ENCODE measurements at regions not wholly inside any gene's neighbourhood (a gene's known extent, or its start where the extent isn't known, plus 50 kb on each side); places are given as distances from the start of the nearest gene placed in this dataset.

- Histone ChIP-seq H3K36me3 (ENCODE audit: control insufficient read depth, insufficient read depth, low read length) (no peaks in the 10 kb centered on the region), H3K4me3 (ENCODE audit: low read depth in 2 of 2, low read length in 2 of 2) (no peak overlapping the region), H3K9me3 (ENCODE audit: control insufficient read depth, insufficient read depth, low read depth, low read length) (no peaks in the 10 kb centered on the region), H3K4me1 (ENCODE audit: control insufficient read depth, insufficient read depth, low read length) (no peaks in the 10 kb centered on the region), H3K27me3 (ENCODE audit: control insufficient read depth, insufficient read depth, low read length) (no peaks in the 10 kb centered on the region), H3K27ac (ENCODE audit: low read length) (no peak overlapping the region)
- CTCF ChIA-PET, result no interaction called here
- no peak for ATAC-seq
- in situ Hi-C loops (cut with HindIII; ENCODE audit: low pct_unique_long_range_greater_than_20kb, low sequenced_read_pairs), result no loop called here
- intact Hi-C loops (cut with micrococcal nuclease; ENCODE audit: unreplicated experiment), result no loop called here
- POLR2A ChIA-PET, result no interaction called here
- DNase-seq (ENCODE audit: low read depth, low spot score), result no peak
- no TSS peak for BruUV-seq (replicated peaks)
- TF ChIP-seq SIN3A (IDR thresholded peaks at IDR 0.05; ENCODE audit: borderline replicate concordance, insufficient read depth, low read depth, low read length) (no peak), POLR2AphosphoS5 (IDR thresholded peaks at IDR 0.05; ENCODE audit: low read depth, low read length) (no peak), TCF7L2 (IDR thresholded peaks at IDR 0.05; ENCODE audit: low read depth, low read length) (no peak)
- TF ChIP-seq, protein P1, sequence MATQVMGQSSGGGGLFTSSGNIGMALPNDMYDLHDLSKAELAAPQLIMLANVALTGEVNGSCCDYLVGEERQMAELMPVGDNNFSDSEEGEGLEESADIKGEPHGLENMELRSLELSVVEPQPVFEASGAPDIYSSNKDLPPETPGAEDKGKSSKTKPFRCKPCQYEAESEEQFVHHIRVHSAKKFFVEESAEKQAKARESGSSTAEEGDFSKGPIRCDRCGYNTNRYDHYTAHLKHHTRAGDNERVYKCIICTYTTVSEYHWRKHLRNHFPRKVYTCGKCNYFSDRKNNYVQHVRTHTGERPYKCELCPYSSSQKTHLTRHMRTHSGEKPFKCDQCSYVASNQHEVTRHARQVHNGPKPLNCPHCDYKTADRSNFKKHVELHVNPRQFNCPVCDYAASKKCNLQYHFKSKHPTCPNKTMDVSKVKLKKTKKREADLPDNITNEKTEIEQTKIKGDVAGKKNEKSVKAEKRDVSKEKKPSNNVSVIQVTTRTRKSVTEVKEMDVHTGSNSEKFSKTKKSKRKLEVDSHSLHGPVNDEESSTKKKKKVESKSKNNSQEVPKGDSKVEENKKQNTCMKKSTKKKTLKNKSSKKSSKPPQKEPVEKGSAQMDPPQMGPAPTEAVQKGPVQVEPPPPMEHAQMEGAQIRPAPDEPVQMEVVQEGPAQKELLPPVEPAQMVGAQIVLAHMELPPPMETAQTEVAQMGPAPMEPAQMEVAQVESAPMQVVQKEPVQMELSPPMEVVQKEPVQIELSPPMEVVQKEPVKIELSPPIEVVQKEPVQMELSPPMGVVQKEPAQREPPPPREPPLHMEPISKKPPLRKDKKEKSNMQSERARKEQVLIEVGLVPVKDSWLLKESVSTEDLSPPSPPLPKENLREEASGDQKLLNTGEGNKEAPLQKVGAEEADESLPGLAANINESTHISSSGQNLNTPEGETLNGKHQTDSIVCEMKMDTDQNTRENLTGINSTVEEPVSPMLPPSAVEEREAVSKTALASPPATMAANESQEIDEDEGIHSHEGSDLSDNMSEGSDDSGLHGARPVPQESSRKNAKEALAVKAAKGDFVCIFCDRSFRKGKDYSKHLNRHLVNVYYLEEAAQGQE (IDR thresholded peaks at IDR 0.05; ENCODE audit: insufficient read depth in 1 of 2, low read depth in 2 of 2, low read length in 1 of 2), result no peak
- TF ChIP-seq, protein P2, sequence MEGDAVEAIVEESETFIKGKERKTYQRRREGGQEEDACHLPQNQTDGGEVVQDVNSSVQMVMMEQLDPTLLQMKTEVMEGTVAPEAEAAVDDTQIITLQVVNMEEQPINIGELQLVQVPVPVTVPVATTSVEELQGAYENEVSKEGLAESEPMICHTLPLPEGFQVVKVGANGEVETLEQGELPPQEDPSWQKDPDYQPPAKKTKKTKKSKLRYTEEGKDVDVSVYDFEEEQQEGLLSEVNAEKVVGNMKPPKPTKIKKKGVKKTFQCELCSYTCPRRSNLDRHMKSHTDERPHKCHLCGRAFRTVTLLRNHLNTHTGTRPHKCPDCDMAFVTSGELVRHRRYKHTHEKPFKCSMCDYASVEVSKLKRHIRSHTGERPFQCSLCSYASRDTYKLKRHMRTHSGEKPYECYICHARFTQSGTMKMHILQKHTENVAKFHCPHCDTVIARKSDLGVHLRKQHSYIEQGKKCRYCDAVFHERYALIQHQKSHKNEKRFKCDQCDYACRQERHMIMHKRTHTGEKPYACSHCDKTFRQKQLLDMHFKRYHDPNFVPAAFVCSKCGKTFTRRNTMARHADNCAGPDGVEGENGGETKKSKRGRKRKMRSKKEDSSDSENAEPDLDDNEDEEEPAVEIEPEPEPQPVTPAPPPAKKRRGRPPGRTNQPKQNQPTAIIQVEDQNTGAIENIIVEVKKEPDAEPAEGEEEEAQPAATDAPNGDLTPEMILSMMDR (IDR thresholded peaks at IDR 0.05), result no peak
Measured at GRCh38 chr22:47854680-47855079, 1092.2 kb downstream of the TBC1D22A start.

GRCh38 chr22:47854251-47854650, 1091.8 kb downstream of the TBC1D22A start:
- DNase-seq (ENCODE audit: low read depth, low spot score), result no peak
- no peaks in the 10 kb centered on the region for H3K9me3 ChIP-seq (ENCODE audit: control insufficient read depth, insufficient read depth, low read depth, low read length)
- H3K4me3 ChIP-seq (ENCODE audit: low read depth in 2 of 2, low read length in 2 of 2), result no peak overlapping the region
- no peaks in the 10 kb centered on the region for H3K36me3 ChIP-seq (ENCODE audit: control insufficient read depth, insufficient read depth, low read length)
- TF ChIP-seq, protein P1 (IDR thresholded peaks at IDR 0.05; ENCODE audit: insufficient read depth in 1 of 2, low read depth in 2 of 2, low read length in 1 of 2), result no peak
- TF ChIP-seq, protein P2 (IDR thresholded peaks at IDR 0.05), result no peak
- TF ChIP-seq TCF7L2 (IDR thresholded peaks at IDR 0.05; ENCODE audit: low read depth, low read length) (no peak), POLR2AphosphoS5 (IDR thresholded peaks at IDR 0.05; ENCODE audit: low read depth, low read length) (no peak), SIN3A (IDR thresholded peaks at IDR 0.05; ENCODE audit: borderline replicate concordance, insufficient read depth, low read depth, low read length) (no peak)
- no peaks in the 10 kb centered on the region for H3K4me1 ChIP-seq (ENCODE audit: control insufficient read depth, insufficient read depth, low read length)
- intact Hi-C loops (cut with micrococcal nuclease; ENCODE audit: unreplicated experiment) (no loop called here), in situ Hi-C loops (cut with HindIII; ENCODE audit: low pct_unique_long_range_greater_than_20kb, low sequenced_read_pairs) (no loop called here)
- no TSS peak for BruUV-seq (replicated peaks)
- H3K27ac ChIP-seq (ENCODE audit: low read length), result no peak overlapping the region
- ATAC-seq, result no peak
- CTCF ChIA-PET, result no interaction called here
- H3K27me3 ChIP-seq (ENCODE audit: control insufficient read depth, insufficient read depth, low read length), result no peaks in the 10 kb centered on the region
- POLR2A ChIA-PET, result no interaction called here

Data from Panc1 (cell line).